Immature natural killer cell (primary cell): ENCODE measurements at regions not wholly inside any gene's neighbourhood (a gene's known extent, or its start where the extent isn't known, plus 50 kb on each side); places are given as distances from the start of the nearest gene placed in this dataset.
"Not testable (repeated sequence)": the region's sequence is repeated elsewhere in the genome, so short reads cannot be mapped to it uniquely, and the experiment has no call there.

Experiments used
- DNase-seq, 3 donors: peaks; one replicate each; pipeline ENCODE4 v3.0.0; 2022; ENCODE audit warnings: mixed read lengths in 1 of 3
- H3K27ac Mint-ChIP-seq, 6 donors: one replicate each; pipeline ENCODE4 v1.8.0; 2020; ENCODE audit warnings: mixed read lengths in 6 of 6, mild to moderate bottlenecking in 5 of 6, inconsistent platforms in 4 of 6, moderate library complexity in 3 of 6
- H3K27me3 Mint-ChIP-seq, 3 donors: one replicate each; pipeline ENCODE4 v1.8.0; 2020 to 2021; ENCODE audit warnings: low read depth in 3 of 3, mild to moderate bottlenecking in 3 of 3, mixed read lengths in 3 of 3, moderate library complexity in 3 of 3, inconsistent platforms in 1 of 3
- H3K36me3 Mint-ChIP-seq, 3 donors: one replicate each; pipeline ENCODE4 v1.8.0; 2020; ENCODE audit warnings: mixed read lengths in 3 of 3, inconsistent platforms in 2 of 3, mild to moderate bottlenecking in 2 of 3
- H3K4me1 Mint-ChIP-seq, 2 donors: one replicate each; pipeline ENCODE4 v1.8.0; 2020; ENCODE audit warnings: inconsistent platforms in 2 of 2, mild to moderate bottlenecking in 2 of 2, mixed read lengths in 2 of 2, moderate library complexity in 1 of 2
- H3K4me3 Mint-ChIP-seq, 5 donors: one replicate each; pipeline ENCODE4 v1.8.0; 2020; ENCODE audit warnings: mild to moderate bottlenecking in 5 of 5, mixed read lengths in 5 of 5, inconsistent platforms in 3 of 5, moderate library complexity in 3 of 5
- H3K9me3 Mint-ChIP-seq, 6 donors: one replicate each; pipeline ENCODE4 v1.8.0; 2020; ENCODE audit warnings: mild to moderate bottlenecking in 6 of 6, mixed read lengths in 6 of 6, inconsistent platforms in 4 of 6, moderate library complexity in 3 of 6

DNA sequence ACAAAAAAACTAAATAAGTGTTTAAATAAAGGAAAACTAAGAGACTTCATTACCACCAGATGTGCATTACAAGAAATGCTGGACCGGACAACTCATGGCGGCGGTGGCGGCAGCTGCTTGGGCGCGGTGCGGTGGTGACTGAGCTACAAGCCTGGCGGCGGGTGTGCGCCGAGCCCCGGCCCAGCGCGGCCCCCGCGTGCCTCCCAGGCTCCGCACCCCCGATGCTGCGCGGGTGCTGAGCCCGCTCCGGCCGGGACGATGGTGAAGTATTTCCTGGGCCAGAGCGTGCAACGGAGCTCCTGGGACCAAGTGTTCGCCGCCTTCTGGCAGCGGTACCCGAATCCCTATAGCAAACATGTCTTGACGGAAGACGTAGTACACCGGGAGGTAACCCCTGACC is 52.2 kb upstream of the RCOR3 start:
- H3K27me3 Mint-ChIP-seq = peaks cover 1 to 4% (median 2%) of the 10 kb centered on the region in 3 donors
- no peaks in the 10 kb centered on the region for H3K9me3 Mint-ChIP-seq
- no peak overlapping the region for H3K4me3 Mint-ChIP-seq
- H3K36me3 Mint-ChIP-seq = no peaks in the 10 kb centered on the region
- no peaks in the 10 kb centered on the region for H3K4me1 Mint-ChIP-seq
- H3K27ac Mint-ChIP-seq = no peak overlapping the region
- DNase-seq = no peak

DNA sequence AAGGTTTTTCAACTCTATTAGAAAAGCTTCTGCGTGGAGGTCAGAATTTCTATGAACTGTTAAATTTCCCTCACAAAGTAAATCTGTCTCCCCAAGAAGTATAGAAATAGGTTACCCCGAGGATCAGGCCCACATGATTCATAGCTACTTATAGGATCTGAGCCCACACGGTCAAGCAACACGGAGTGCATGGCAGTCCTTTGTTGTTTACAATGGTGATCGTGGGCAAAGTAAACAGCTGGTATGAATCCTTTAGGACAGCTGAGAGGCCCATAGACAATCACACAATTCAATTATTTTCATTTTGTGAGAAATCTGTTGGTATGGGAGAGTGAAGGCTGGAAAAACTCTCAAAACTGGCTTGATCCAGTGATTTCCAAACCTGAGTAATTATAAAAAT is 58.9 kb upstream of the RCOR3 start:
- H3K4me1 Mint-ChIP-seq = no peaks in the 10 kb centered on the region
- H3K9me3 Mint-ChIP-seq = peaks cover 0 to 4% (median 0%) of the 10 kb centered on the region in 6 donors
- DNase-seq = no peak
- H3K27ac Mint-ChIP-seq = no peak overlapping the region
- peaks cover 0 to 2% (median under 1%) of the 10 kb centered on the region in 3 donors for H3K27me3 Mint-ChIP-seq
- H3K4me3 Mint-ChIP-seq = no peak overlapping the region
- no peaks in the 10 kb centered on the region for H3K36me3 Mint-ChIP-seq

DNA sequence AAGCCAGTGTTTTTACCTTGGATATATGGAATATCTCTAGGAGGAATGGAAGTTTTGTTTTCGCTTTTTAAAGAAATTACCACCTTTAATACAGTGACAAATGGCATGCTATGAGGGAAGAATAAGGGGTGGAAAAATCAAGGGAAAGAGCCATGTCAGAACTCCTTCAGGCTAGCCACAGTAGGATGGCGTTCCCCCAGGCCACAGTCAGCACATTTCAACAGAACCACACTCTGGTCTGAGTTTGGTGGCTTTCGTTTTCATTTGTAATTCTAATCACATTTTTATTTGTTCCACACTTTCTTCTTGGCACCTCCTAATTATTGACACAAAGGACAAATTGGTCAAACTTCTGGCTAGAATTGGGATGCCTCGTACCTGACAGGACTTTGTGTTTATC is 60.3 kb upstream of the RCOR3 start:
- H3K4me3 Mint-ChIP-seq = no peak overlapping the region
- DNase-seq = no peak
- H3K36me3 Mint-ChIP-seq = no peaks in the 10 kb centered on the region
- H3K27me3 Mint-ChIP-seq = peaks cover 0 to 5% (median 2%) of the 10 kb centered on the region in 3 donors
- H3K9me3 Mint-ChIP-seq = peaks cover 0 to 4% (median 0%) of the 10 kb centered on the region in 6 donors
- no peaks in the 10 kb centered on the region for H3K4me1 Mint-ChIP-seq
- H3K27ac Mint-ChIP-seq = no peak overlapping the region

DNA sequence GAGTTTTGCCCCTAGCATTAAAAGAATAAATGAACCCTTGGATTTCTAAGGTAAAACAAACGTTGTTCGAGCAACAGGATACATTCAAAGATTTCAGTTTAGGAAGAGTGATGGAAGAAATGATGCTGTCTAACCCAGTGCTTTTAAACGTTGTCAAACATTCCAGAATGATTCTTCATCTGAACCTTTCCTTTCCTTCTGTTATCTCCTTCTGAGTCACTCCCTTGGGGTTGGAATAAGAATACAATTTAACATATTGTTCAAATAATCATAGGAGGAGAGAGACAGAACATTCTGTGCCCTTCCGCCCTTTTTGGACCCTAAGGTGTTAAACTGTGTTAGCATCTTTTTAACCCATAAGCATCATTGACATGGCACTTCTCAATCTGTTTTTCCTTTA is 61.1 kb upstream of the RCOR3 start:
- Mint-ChIP-seq H3K36me3 (no peaks in the 10 kb centered on the region), H3K4me1 (no peaks in the 10 kb centered on the region), H3K4me3 (no peak overlapping the region), H3K27ac (no peak overlapping the region), H3K9me3 (peaks cover 0 to 4% (median 0%) of the 10 kb centered on the region in 6 donors), H3K27me3 (peaks cover 2 to 6% (median 2%) of the 10 kb centered on the region in 3 donors)
- DNase-seq = no peak

DNA sequence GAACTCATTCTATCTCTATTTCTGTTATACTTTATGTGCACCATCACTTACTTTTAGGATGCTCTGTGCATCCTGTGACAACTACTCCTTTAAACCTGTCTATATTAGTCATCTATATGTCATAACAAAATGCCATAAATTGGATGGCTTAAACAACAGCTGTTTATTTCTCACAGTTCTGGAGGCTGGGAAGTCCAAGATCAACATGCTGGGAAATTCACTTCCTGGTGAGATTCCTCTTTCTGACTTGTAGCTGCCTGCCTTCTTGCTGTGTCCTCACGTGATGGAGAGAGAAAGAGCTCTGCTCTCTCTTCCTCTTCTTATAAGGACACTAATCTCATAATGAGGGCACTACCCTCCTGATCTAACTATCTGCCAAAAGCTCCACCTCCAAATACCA is 62.3 kb upstream of the RCOR3 start:
- Mint-ChIP-seq H3K4me3 (no peak overlapping the region), H3K27me3 (peaks cover 2 to 7% (median 2%) of the 10 kb centered on the region in 3 donors), H3K27ac (no peak overlapping the region), H3K4me1 (no peaks in the 10 kb centered on the region), H3K36me3 (no peaks in the 10 kb centered on the region), H3K9me3 (peaks cover 0 to 4% (median 0%) of the 10 kb centered on the region in 6 donors)
- no peak for DNase-seq

DNA sequence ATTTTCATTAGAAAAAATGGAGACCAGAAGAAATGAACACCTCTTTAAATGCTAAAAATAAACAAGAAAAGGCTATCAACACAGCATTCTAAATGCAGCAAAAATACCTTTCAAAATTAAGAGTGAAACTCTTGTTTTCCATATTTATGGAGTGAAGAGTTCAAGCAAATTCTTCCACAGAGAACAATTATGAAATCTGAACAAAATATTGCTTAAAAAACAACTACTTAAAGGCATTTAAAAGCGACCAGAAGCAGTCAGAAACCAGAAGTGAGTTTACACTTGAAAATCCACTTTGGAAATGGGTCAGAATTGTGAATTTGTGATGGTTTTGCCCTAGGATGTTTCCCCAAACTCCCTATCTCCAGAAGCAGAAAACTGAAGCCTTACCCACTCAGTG is 60.9 kb upstream of the KCNH1 start:
- peaks cover 4 to 7% (median 6%) of the 10 kb centered on the region in 3 donors for H3K27me3 Mint-ChIP-seq
- no peaks in the 10 kb centered on the region for H3K4me1 Mint-ChIP-seq
- no peak overlapping the region for H3K4me3 Mint-ChIP-seq
- no peak for DNase-seq
- no peak overlapping the region for H3K27ac Mint-ChIP-seq
- peaks cover 0 to 4% (median 0%) of the 10 kb centered on the region in 6 donors for H3K9me3 Mint-ChIP-seq
- no peaks in the 10 kb centered on the region for H3K36me3 Mint-ChIP-seq

DNA sequence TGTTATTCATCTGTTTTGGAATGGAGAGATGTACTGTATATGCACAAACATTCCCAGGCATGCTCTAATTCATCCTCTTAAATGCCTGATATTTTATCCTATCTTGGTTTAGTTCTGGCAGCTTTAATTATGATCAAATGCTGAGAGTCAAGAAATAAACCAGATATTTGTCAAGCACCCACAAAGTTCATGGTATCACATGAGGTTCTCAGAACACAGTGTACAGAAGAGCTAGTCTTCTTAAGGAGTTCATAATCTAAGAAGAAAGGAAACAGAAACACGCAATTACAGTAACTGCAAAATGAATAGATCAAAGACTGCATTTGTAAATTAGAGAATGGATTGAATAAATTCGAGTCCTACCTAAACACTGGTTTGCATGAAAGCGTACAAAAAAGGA is 58.3 kb upstream of the KCNH1 start:
- Mint-ChIP-seq H3K9me3 (peaks cover 0 to 4% (median 0%) of the 10 kb centered on the region in 6 donors), H3K4me3 (no peak overlapping the region), H3K27ac (peak overlapping the region in 1 of 6 donors; percentile 50), H3K36me3 (no peaks in the 10 kb centered on the region), H3K27me3 (peaks cover 4 to 9% (median 7%) of the 10 kb centered on the region in 3 donors), H3K4me1 (no peaks in the 10 kb centered on the region)
- no peak for DNase-seq

DNA sequence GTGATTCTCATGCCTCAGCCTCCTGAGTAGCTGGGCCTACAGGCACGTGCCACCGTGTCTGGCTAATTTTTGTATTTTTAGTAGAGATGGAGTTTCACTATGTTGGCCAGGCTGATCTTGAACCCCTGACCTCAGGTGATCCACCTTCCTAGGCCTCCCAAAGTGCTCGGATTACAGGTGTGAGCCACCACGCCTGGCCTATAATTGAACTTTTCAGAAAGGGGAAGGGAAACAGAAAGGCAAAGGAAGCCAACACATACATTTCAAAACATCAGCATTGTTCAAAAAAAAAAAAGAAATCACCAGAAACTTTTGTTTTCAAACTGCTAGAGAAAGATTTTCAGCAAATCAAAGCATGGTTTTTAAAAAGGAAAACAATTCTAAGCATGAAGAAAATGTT is 54.8 kb upstream of the KCNH1 start:
- peak overlapping the region in 1 of 6 donors; percentile 36 for H3K27ac Mint-ChIP-seq

DNA sequence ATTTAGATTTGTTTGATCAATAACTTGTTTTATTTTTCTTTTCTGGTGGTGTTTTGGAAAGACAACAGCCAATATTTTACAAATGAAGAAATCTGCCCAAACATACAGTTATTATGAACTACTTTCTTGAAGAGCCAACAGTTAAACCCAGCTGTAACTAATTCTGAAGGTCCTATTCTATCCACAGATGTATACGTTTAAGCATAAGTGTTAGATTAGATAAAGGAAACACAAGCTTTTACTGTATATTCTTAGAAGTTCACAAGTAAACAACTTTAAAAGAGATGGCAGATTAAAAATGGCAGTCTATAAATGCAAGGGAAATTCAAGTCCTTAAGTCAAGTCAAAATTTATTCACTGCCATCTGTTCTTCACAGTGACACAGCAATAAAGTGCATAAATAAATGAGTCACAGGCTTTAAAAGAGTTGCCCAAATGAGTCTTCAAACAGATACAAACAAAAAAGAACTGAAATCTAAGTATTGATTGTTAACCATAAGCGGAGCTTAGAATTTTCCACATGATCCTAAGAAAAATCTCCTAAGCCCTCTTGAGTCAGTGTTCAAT is 49.9 kb upstream of the KCNH1 start:
- no peak overlapping the region for H3K4me3 Mint-ChIP-seq
- no peaks in the 10 kb centered on the region for H3K36me3 Mint-ChIP-seq
- H3K9me3 Mint-ChIP-seq = no peaks in the 10 kb centered on the region
- H3K4me1 Mint-ChIP-seq = no peaks in the 10 kb centered on the region
- peaks cover 6 to 12% (median 6%) of the 10 kb centered on the region in 3 donors for H3K27me3 Mint-ChIP-seq
- no peak overlapping the region for H3K27ac Mint-ChIP-seq
- DNase-seq = no peak

More for the DNA sequence above, 54.8 kb upstream of the KCNH1 start:
- not testable (repeated sequence) for H3K4me3 Mint-ChIP-seq, H3K36me3 Mint-ChIP-seq, DNase-seq, H3K9me3 Mint-ChIP-seq, H3K4me1 Mint-ChIP-seq
- H3K27me3 Mint-ChIP-seq = peaks cover 2 to 12% (median 5%) of the 10 kb centered on the region in 3 donors
